ENCODE measurements at regions not wholly inside any gene's neighbourhood (a gene's known extent, or its start where the extent isn't known, plus 50 kb on each side); places are given as distances from the start of the nearest gene placed in this dataset.

DNA sequence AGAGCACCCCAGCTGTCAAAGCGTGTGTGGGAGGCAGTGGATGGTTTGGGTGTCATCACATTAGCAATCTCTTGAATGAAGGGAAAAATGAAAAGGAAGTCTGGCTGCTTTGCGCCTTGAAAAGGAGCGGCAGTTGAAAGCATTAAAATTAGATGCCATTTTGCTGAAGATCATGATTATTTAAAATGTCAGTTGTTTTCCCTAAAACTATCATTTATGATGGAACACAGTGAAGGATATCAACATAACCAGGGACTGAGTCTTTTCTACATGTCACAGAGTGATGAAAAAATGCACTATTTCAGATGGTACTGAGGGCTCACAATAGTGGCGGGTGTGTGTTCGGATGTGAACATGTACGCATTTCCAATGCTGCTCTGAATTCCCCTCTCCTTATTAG is 450.2 kb upstream of the CPEB2 start:
- TF ChIP-seq POLR2A (IDR thresholded peaks at IDR 0.05): no peak
- TF ChIP-seq, protein P1, sequence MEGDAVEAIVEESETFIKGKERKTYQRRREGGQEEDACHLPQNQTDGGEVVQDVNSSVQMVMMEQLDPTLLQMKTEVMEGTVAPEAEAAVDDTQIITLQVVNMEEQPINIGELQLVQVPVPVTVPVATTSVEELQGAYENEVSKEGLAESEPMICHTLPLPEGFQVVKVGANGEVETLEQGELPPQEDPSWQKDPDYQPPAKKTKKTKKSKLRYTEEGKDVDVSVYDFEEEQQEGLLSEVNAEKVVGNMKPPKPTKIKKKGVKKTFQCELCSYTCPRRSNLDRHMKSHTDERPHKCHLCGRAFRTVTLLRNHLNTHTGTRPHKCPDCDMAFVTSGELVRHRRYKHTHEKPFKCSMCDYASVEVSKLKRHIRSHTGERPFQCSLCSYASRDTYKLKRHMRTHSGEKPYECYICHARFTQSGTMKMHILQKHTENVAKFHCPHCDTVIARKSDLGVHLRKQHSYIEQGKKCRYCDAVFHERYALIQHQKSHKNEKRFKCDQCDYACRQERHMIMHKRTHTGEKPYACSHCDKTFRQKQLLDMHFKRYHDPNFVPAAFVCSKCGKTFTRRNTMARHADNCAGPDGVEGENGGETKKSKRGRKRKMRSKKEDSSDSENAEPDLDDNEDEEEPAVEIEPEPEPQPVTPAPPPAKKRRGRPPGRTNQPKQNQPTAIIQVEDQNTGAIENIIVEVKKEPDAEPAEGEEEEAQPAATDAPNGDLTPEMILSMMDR (IDR thresholded peaks at IDR 0.05 in 4 of 5, conservative IDR thresholded peaks at IDR 0.05 in 1 of 5): no peak

Measured in gastrocnemius medialis (tissue), 4 donors.